Body of pancreas (tissue), 4 donors: ENCODE measurements at regions not wholly inside any gene's neighbourhood (a gene's known extent, or its start where the extent isn't known, plus 50 kb on each side); places are given as distances from the start of the nearest gene placed in this dataset.

Source experiments
- CTCF ChIP-seq, 7 experiments: fragments of 450-650 bp in 4 of 7; fragments of 200-600 bp in 3 of 7; sonication (generic) in 3 of 7; IDR thresholded peaks; one replicate each; pipeline ENCODE4 v1.5.1; 2016 to 2019; ENCODE audit warnings: antibody characterized with exemption in 7 of 7
- POLR2A ChIP-seq, 3 donors: fragments of 450-650 bp; IDR thresholded peaks; one replicate each; pipeline ENCODE4 v1.6.1; 2016; ENCODE audit warnings: antibody characterized with exemption in 3 of 3, mild to moderate bottlenecking in 2 of 3

DNA sequence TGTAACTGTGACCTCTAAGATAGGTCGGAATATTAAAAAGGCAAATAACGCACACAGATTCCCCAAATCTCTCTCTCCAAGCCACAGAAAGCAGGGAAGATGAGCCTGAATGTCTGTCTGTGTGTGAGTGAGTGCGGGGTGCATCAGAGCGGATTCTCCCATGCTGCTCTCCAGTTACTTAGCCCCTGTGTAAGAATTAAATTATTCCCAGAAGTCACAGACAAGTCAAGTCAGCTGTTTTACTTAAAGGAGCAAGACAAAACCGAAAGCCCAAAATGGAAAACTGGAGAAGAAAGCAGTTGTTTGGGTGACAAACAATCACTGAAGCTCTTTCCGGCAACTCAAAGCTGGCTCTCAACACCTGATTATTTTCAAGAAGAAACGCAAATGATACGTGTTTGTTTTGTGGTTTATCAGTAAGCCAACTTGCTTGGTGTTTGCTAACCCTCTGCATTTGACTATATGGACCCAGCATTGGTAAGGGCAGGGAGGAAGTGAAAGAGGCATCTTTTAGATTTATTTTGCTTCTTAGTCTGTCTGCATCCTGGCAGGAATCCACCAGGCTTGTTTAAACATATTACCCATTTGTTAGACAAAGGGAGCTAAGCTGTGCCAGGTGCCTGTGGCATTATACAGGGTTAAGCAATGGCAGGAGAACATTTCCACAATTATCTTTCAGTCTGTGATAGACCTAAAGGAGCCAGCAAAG is 121.5 kb upstream of the CREB1 start:
- TF ChIP-seq POLR2A (IDR thresholded peaks at IDR 0.05) (no peak), CTCF (IDR thresholded peaks at IDR 0.05) (no peak)
